ENCODE measurements at regions not wholly inside any gene's neighbourhood (a gene's known extent, or its start where the extent isn't known, plus 50 kb on each side); places are given as distances from the start of the nearest gene placed in this dataset.

GRCh38 chr3:22627993-22628499 is 575.1 kb upstream of the UBE2E2 start:
- no peak overlapping the region for H3K27ac Mint-ChIP-seq
- no peak overlapping the region for H3K4me3 Mint-ChIP-seq
- DNase-seq = no peak
- intact Hi-C loops (cut with micrococcal nuclease) = no loop called here
- peaks cover 1% of the 10 kb centered on the region for H3K9me3 Mint-ChIP-seq
- H3K27me3 Mint-ChIP-seq (ENCODE audit: low read depth) = no peaks in the 10 kb centered on the region
- no peaks in the 10 kb centered on the region for H3K36me3 Mint-ChIP-seq (ENCODE audit: low read depth)
- CTCF ChIA-PET = interaction anchor here (0.7 kb wide), 1 partner anchor 206 kb away, joined by 4 read pairs; no protein-coding TSS in a partner anchor
- H3K4me1 Mint-ChIP-seq (ENCODE audit: low read depth) = no peaks in the 10 kb centered on the region

- H3K27ac Mint-ChIP-seq = no peak overlapping the region
- intact Hi-C loops (cut with micrococcal nuclease) = no loop called here
Measured at GRCh38 chr3:22632536-22632935, 570.6 kb upstream of the UBE2E2 start.

GRCh38 chr3:22634433-22634832 is 568.7 kb upstream of the UBE2E2 start:
- H3K27ac Mint-ChIP-seq = no peak overlapping the region
- H3K4me1 Mint-ChIP-seq (ENCODE audit: low read depth) = no peaks in the 10 kb centered on the region
- peaks cover 15% of the 10 kb centered on the region for H3K9me3 Mint-ChIP-seq
- intact Hi-C loops (cut with micrococcal nuclease) = no loop called here
- no peak for DNase-seq
- CTCF ChIA-PET = no interaction called here
- H3K36me3 Mint-ChIP-seq (ENCODE audit: low read depth) = no peaks in the 10 kb centered on the region
- no peaks in the 10 kb centered on the region for H3K27me3 Mint-ChIP-seq (ENCODE audit: low read depth)
- no peak overlapping the region for H3K4me3 Mint-ChIP-seq

More at GRCh38 chr3:22632536-22632935, 570.6 kb upstream of the UBE2E2 start:
- CTCF ChIA-PET = no interaction called here
- Mint-ChIP-seq H3K4me1 (ENCODE audit: low read depth) (no peaks in the 10 kb centered on the region), H3K4me3 (no peak overlapping the region), H3K36me3 (ENCODE audit: low read depth) (no peaks in the 10 kb centered on the region), H3K9me3 (peaks cover 4% of the 10 kb centered on the region), H3K27me3 (ENCODE audit: low read depth) (no peaks in the 10 kb centered on the region)
- DNase-seq = no peak

GRCh38 chr3:22659651-22660475 is 543.3 kb upstream of the UBE2E2 start:
- no peak overlapping the region for H3K27ac Mint-ChIP-seq
- CTCF ChIA-PET = no interaction called here
- H3K36me3 Mint-ChIP-seq (ENCODE audit: low read depth) = no peaks in the 10 kb centered on the region
- H3K9me3 Mint-ChIP-seq = no peaks in the 10 kb centered on the region
- H3K4me3 Mint-ChIP-seq = no peak overlapping the region
- intact Hi-C loops (cut with micrococcal nuclease) = no loop called here
- H3K27me3 Mint-ChIP-seq (ENCODE audit: low read depth) = peaks cover 6% of the 10 kb centered on the region
- no peaks in the 10 kb centered on the region for H3K4me1 Mint-ChIP-seq (ENCODE audit: low read depth)
- DNase-seq = no peak

- peaks cover 6% of the 10 kb centered on the region for H3K27me3 Mint-ChIP-seq (ENCODE audit: low read depth)
- no peaks in the 10 kb centered on the region for H3K4me1 Mint-ChIP-seq (ENCODE audit: low read depth)
- no peak for DNase-seq
- H3K4me3 Mint-ChIP-seq = no peak overlapping the region
- intact Hi-C loops (cut with micrococcal nuclease) = no loop called here
- no peak overlapping the region for H3K27ac Mint-ChIP-seq
- no peaks in the 10 kb centered on the region for H3K36me3 Mint-ChIP-seq (ENCODE audit: low read depth)
- H3K9me3 Mint-ChIP-seq = no peaks in the 10 kb centered on the region
- CTCF ChIA-PET = no interaction called here
Measured at GRCh38 chr3:22660606-22661005, 542.5 kb upstream of the UBE2E2 start.

GRCh38 chr3:22661121-22661700 is 541.9 kb upstream of the UBE2E2 start:
- Mint-ChIP-seq H3K27ac (no peak overlapping the region), H3K4me1 (ENCODE audit: low read depth) (no peaks in the 10 kb centered on the region), H3K27me3 (ENCODE audit: low read depth) (peaks cover 5% of the 10 kb centered on the region), H3K36me3 (ENCODE audit: low read depth) (no peaks in the 10 kb centered on the region), H3K4me3 (no peak overlapping the region), H3K9me3 (no peaks in the 10 kb centered on the region)
- CTCF ChIA-PET = no interaction called here
- no peak for DNase-seq
- intact Hi-C loops (cut with micrococcal nuclease) = no loop called here

GRCh38 chr3:22665528-22665927 is 537.6 kb upstream of the UBE2E2 start:
- no peak overlapping the region for H3K4me3 Mint-ChIP-seq
- intact Hi-C loops (cut with micrococcal nuclease) = no loop called here
- CTCF ChIA-PET = no interaction called here

GRCh38 chr3:22666736-22667135 is 536.4 kb upstream of the UBE2E2 start:
- H3K4me1 Mint-ChIP-seq (ENCODE audit: low read depth) = no peaks in the 10 kb centered on the region
- CTCF ChIA-PET = no interaction called here
- no peak overlapping the region for H3K4me3 Mint-ChIP-seq
- H3K36me3 Mint-ChIP-seq (ENCODE audit: low read depth) = no peaks in the 10 kb centered on the region
- H3K27ac Mint-ChIP-seq = no peak overlapping the region
- H3K9me3 Mint-ChIP-seq = no peaks in the 10 kb centered on the region
- intact Hi-C loops (cut with micrococcal nuclease) = no loop called here
- no peaks in the 10 kb centered on the region for H3K27me3 Mint-ChIP-seq (ENCODE audit: low read depth)
- no peak for DNase-seq

More at GRCh38 chr3:22665528-22665927, 537.6 kb upstream of the UBE2E2 start:
- no peak overlapping the region for H3K27ac Mint-ChIP-seq
- H3K36me3 Mint-ChIP-seq (ENCODE audit: low read depth) = no peaks in the 10 kb centered on the region
- H3K27me3 Mint-ChIP-seq (ENCODE audit: low read depth) = no peaks in the 10 kb centered on the region
- no peak for DNase-seq
- no peaks in the 10 kb centered on the region for H3K9me3 Mint-ChIP-seq
- H3K4me1 Mint-ChIP-seq (ENCODE audit: low read depth) = no peaks in the 10 kb centered on the region

GRCh38 chr3:22671848-22672247 is 531.3 kb upstream of the UBE2E2 start:
- Mint-ChIP-seq H3K4me3 (no peak overlapping the region), H3K27me3 (ENCODE audit: low read depth) (no peaks in the 10 kb centered on the region), H3K4me1 (ENCODE audit: low read depth) (no peaks in the 10 kb centered on the region), H3K36me3 (ENCODE audit: low read depth) (no peaks in the 10 kb centered on the region), H3K27ac (no peak overlapping the region), H3K9me3 (no peaks in the 10 kb centered on the region)
- DNase-seq = no peak
- CTCF ChIA-PET = no interaction called here
- intact Hi-C loops (cut with micrococcal nuclease) = no loop called here

- intact Hi-C loops (cut with micrococcal nuclease) = no loop called here
- no peak overlapping the region for H3K4me3 Mint-ChIP-seq
- H3K27ac Mint-ChIP-seq = no peak overlapping the region
- H3K4me1 Mint-ChIP-seq (ENCODE audit: low read depth) = no peaks in the 10 kb centered on the region
- H3K9me3 Mint-ChIP-seq = no peaks in the 10 kb centered on the region
- H3K36me3 Mint-ChIP-seq (ENCODE audit: low read depth) = no peaks in the 10 kb centered on the region
- CTCF ChIA-PET = no interaction called here
- no peaks in the 10 kb centered on the region for H3K27me3 Mint-ChIP-seq (ENCODE audit: low read depth)
- no peak for DNase-seq
Measured at GRCh38 chr3:22684739-22685138, 518.4 kb upstream of the UBE2E2 start.

GRCh38 chr3:22685597-22685996 is 517.5 kb upstream of the UBE2E2 start:
- no peak for DNase-seq
- no peaks in the 10 kb centered on the region for H3K9me3 Mint-ChIP-seq
- H3K4me3 Mint-ChIP-seq = no peak overlapping the region
- CTCF ChIA-PET = no interaction called here
- intact Hi-C loops (cut with micrococcal nuclease) = no loop called here
- H3K4me1 Mint-ChIP-seq (ENCODE audit: low read depth) = no peaks in the 10 kb centered on the region
- H3K27me3 Mint-ChIP-seq (ENCODE audit: low read depth) = no peaks in the 10 kb centered on the region
- no peaks in the 10 kb centered on the region for H3K36me3 Mint-ChIP-seq (ENCODE audit: low read depth)
- H3K27ac Mint-ChIP-seq = no peak overlapping the region

GRCh38 chr3:22691407-22691806 is 511.7 kb upstream of the UBE2E2 start:
- Mint-ChIP-seq H3K27me3 (ENCODE audit: low read depth) (no peaks in the 10 kb centered on the region), H3K27ac (no peak overlapping the region), H3K4me1 (ENCODE audit: low read depth) (no peaks in the 10 kb centered on the region), H3K36me3 (ENCODE audit: low read depth) (no peaks in the 10 kb centered on the region), H3K4me3 (no peak overlapping the region), H3K9me3 (no peaks in the 10 kb centered on the region)
- no peak for DNase-seq
- CTCF ChIA-PET = no interaction called here
- intact Hi-C loops (cut with micrococcal nuclease) = no loop called here
